NCI-H187 treated with DMSO at 0.1 percent for 48 hours (cell line): ENCODE measurements at regions not wholly inside any gene's neighbourhood (a gene's known extent, or its start where the extent isn't known, plus 50 kb on each side); places are given as distances from the start of the nearest gene placed in this dataset.
"Not testable (repeated sequence)": the region's sequence is repeated elsewhere in the genome, so short reads cannot be mapped to it uniquely, and the experiment has no call there.

Experiments
- DNase-seq: peaks from one replicate; lab custom pipeline; 2025; lab: John Stamatoyannopoulos, UW

DNA sequence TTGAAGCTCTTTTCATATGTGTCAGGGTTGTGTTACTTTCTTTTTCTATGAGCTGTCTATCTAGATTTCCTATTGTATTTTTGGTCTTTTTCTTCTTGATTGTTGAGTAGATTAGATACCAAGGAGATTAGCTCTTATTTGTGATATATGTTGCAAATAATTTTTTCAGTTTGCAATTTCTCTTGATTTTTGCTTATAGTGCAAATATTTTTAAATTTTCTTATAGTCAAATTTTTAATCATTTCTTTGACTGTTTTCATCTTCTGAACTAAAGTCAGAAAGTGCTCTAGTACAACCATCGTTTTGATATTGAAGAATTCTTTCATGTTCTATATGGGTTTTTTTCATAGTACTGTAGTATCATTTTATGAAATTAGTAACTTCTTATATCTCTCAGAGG, 193.7 kb downstream of the OSTF1 start:
- DNase-seq, result no peak

DNA sequence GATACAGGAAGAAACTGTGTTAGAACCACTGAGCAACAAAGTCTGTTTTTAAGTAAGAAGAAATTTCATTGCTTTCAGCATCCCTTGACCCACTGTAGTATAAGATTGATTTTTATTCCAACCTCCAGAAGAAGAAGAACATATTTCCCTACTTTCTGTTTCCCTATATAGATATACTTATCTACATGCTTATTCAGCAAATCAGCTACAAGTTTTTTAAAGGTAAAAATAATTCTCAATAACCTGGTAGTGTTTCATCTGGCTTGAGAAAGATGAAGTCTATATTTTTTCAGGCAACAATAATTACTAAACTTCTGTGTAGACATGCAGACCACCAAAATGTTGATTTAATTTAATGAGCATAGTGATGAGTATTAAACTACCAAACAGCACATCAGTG, 201.0 kb downstream of the OSTF1 start:
- no peak for DNase-seq

DNA sequence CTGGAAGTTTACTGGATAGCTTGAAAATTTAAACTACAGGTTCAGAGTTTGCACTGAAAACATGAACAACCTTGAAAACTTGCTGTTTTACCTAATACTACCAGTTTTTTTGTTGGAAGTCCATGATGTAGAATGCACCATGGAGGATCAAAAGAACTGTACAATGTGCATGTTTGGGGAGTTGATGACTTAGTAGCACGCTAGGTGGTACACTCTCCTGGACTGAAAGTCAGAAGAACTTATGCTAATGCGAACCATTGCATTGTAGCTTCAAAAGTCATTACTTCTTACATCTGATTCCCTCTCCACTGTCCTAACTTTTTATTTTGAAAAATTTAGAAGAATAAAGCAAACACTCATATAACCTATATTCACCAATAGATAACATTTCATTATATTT, 211.0 kb downstream of the OSTF1 start:
- DNase-seq, result no peak

DNA sequence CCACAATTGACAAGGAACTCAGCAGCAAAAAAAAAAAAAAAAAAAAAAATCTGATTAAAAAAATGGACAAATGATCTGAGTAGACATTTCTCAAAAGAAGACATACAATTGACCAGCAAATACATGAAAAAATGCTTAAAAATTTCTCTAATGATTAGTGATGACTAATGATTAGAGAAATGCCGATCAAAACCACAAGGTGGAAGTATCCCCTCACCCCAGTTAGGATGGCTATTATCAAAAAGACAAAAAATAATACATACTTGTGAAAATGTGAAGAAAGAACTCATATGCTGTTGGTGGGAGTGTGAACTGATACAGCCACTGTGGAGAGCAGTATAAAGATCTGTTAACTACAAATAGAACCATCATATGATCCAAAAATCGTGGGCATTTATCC, 245.3 kb downstream of the OSTF1 start:
- DNase-seq, result no peak

DNA sequence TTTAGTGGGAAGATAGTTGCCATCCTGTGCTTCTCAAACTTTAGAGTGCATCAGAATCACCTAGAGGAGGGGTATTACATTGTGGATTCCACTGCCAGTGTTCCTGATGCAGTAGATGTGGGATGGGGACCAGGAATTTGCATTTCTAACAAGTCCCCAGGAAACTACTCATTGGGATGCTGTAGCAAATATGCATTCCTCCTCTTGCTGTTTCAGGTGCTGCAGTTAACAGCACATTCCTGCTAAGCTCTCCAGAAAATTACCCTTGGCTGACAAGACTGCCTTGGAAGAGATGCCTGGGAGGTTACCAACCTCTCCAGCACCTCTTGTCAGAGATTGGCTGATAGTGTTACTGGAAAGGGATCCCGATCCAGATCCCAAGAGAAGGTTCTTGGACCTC, 270.5 kb downstream of the OSTF1 start:
- no peak for DNase-seq

DNA sequence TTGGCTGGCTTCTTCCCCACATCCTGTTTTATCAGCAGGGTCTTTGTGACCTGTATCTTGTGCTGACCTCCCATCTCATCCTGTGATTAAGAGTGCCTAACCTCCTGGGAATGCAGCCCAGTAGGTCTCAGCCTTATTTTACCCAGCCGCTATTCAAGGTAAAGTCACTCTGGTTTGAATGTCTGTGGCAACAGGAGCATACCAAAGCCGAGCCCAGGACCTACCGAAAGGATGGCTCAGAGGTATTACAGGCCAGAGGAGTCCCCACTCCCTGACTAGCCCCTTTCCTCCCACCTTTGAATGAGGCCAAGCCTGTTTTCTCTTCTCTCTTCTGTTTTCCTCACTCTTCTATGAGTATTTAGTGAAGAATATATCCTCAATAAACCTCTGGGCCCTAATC, 271.3 kb downstream of the OSTF1 start:
- DNase-seq, result no peak

DNA sequence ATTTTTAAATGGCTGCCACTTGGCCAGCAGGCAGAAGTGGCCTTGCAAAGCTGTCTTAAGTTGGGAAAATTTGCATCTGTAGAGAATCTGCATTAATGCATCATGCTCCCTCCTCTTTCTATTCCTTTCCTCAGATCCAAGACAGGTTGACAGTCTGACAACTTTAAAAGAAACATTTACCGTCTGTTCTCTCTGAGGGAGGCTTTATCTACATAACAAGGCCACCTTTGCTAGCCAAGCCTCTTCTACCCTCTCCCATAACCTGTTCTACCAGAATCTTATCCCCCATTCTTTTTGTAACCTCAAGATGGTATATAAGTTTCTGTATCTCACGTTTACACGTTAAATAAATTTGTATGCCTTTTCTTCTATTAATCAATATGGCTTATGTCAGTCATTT, 271.9 kb downstream of the OSTF1 start:
- no peak for DNase-seq

DNA sequence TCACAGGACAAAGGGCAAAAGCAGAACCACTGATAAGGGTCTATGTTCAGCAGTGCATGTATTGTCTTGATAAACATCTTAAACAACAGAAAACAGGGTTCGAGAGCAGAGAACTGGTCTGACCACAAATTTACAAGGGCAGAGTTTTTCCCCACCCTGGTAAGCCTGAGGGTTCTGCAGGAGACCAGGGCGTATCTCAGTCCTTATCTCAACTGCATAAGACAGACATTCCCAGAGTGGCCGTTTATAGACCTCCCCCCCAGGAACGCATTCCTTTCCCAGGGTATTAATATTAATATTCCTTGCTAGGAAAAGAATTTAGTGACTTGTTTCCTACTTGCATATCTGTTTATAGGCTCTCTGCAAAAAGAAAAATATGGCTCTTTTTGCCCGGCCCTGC, 274.1 kb downstream of the OSTF1 start:
- DNase-seq, result not testable (repeated sequence)

DNA sequence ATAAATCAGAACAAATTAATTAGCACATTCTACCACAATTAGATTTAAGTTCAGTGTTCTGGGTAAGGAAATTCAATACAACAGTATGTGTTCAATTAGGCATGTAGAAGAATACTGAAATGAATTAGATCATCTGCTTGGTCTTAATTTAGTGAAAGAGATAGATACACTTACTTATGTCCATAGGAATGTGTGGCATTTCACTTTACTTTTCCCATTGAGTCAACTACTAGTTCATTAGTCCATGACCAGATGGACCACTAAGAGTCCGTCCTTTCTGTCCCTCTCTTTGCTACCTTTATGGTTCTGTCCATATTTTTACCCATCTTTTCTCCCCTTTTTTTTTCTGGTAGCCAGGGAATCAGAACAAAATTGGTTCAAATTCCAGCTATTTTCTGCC, 276.9 kb downstream of the OSTF1 start:
- no peak for DNase-seq

DNA sequence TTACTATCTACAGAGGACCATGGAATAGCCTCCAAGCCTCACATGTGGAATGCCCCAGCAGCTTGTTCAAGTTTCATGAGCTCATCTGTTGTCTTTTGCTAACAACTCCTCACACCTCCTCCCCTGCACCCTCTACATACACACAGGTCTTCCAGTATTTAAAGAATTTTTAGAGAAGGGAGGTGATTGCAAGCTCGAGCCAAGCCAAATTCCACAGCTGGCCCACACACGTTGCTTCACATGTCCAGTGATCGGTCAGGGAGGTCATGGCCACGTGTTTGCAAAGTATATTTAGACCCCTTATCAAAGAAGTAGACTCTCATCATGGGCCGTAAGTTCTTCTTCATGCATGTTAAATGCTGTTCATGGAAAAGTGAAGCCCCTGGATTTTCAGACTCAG, 281.7 kb downstream of the OSTF1 start:
- no peak for DNase-seq

DNA sequence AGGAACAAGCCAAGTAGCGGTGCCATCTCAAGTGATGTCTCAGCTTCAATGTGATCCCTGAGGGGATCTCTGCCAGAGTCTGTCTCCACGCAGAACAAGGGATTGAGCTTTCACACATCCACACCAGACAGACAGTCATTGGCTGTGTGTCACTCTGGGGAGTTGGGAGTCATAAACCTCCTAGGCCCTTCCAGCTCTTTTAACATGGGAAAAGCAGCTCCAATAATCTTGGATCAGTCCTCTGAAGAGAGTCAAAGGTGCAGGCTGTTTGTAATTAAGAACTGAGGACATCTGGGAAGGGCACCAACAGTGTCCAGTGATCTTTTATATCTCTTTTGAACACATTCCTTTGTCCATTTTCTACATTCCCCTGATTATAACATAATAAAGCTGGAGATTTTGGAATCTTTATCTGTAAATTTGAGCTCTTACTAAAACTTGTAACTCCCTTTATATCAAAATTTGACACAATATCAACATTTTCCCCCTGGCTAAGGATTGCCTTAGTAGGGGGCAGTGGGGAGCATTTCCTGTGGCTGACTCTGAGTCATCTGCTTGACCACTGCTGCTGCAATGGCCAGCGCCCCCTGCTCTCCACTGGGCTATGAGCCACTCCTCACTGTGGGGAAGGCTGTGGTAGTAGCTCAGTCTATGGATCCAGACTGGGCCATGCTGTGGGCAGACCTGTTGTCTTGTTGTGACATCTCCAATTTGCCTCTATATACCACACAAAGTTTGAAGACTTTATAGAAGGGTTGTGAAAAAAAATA, 284.4 kb downstream of the OSTF1 start:
- no peak for DNase-seq

DNA sequence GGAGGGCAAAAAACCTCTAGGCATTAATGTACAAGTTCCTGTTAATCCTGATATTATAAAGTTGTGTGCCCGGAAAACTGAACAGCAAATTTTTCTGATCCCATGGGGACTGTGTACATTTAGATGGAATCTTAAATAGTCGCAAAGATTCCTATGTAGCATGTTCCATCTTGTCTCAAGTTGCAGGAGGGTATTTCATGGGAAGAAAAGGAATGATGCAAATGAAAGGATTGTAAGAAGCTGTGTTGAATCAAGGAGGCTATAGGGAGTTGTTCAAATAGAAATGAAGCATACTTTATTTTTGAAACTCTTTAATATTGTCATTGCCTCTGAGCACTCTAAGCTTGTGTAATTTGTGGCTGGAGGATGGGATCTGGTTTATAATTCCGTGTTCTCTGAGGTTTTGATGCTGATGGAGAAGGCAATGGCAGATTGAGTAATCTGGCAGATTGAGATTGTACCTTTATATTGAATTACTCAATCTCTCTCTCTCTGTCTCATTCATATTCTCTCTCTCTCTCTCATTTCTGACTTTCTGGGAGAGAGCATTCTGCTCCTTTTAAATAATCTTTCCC, 288.5 kb downstream of the OSTF1 start:
- DNase-seq, result no peak

DNA sequence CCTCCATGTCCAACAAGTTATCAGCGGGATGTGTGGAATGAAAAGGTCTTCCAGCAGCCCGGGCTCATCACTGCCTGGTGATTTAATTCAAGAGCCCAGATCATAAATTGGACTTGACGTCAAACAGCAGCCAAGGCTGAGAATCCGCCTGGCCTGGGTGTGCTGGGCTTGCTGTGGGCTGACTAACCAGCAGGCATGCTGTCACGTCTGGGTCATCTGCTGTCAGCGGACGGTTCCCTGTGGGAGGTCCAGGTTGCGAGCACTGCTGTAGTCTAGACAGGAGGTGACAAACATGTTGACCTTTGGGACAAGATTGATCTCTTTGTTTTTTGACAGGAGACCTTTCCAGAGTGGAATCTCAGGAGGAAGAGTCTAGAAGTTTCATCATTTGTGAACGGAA, 289.7 kb downstream of the OSTF1 start:
- DNase-seq, result no peak

DNA sequence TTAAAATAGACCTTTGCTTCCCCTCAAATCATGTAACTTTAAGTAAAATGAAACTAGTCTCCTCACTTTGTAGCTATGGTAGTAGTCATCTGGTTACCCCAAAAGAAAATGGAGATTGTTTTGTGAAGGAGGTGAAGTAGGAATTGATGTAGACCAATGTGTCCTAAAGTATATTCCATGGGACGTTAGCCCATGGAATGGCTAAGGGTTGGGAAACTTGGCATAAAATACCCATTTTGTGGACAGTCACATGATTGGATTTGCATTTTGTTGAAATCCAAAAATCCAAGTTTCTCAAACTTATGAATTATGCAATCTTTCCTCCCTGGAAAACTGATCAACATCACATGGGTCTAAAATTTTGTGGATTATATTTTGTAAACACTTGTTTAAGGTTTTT, 290.6 kb downstream of the OSTF1 start:
- DNase-seq, result no peak

DNA sequence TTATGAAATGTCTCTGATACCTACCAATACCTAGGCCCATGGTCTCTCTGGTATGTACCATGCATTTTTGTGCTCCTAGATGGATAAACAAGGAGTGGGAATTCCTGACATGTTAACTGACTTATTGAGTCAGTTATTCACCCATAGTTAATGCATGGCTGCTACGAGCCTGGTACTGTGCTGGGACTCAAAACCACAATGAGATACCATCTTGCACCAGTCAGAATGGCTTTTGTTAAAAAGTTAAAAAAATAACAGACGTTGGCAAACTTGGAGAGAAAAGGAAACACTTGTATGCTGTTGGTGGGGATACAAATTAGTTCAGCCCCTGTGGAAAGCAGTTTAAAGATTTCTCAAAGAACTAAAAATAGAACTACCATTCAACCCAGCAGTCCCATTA, 293.8 kb downstream of the OSTF1 start:
- no peak for DNase-seq

DNA sequence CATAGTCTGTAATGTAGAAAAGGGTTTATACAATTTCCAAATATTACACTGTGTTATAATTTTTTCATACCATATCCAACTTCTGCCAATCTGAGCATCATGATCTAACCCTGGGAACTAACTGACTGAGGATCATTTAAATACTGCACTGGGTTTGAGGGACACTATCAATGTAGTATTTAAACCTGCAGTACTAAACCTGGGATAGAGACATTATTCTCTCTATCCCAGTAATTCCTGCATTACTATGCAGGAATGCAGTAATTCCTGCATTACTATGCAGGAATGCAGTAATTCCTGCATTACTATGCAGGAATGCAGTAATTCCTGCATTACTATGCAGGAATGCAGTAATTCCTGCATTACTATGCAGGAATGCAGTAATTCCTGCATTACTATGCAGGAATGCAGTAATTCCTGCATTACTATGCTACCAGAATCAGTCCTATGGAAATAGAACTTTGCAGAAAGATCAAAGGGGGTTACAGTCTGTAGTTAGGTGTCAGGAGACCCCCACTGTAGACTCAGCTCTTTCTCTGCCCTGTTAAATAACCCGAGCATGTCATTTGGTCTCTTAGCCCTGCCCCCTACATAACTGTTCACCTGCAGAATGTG, 295.2 kb downstream of the OSTF1 start:
- DNase-seq, result not testable (repeated sequence)

DNA sequence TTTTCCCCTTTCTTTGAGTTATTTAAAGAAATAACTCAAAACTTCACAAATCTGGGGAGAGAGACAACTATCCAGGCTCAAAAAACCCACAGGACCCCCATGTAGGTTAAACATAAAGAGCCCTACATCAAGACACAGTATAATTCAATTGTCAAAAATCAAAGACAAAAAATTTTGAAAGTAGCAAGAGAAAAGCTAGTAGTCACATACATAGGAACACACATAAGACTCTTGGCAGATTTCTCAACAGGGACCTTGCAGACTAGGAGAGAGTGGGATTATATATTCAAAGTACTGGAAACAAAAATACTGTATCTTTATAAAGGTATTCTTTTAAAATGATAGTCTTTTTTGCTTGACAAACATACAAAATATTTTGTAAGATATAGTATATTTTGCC, 296.9 kb downstream of the OSTF1 start:
- no peak for DNase-seq

DNA sequence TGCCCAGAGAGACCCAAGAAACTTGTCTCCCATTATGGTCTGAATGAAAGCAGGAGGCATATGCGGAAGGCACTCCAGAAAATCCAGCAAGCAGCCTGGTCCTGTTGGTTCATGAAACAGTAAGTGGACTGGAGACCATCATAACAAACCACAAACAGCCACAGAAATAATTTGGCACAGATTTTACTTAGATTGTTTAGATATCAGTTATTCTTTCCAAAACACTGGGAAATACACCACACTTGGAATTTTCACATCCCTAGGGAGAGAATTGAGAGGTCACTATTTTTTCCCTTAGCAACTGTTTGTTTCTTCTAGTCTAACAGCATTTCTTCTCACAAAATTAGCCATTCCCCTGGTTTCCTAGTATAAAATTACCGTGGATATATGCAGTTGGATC, 300.8 kb downstream of the OSTF1 start:
- no peak for DNase-seq

DNA sequence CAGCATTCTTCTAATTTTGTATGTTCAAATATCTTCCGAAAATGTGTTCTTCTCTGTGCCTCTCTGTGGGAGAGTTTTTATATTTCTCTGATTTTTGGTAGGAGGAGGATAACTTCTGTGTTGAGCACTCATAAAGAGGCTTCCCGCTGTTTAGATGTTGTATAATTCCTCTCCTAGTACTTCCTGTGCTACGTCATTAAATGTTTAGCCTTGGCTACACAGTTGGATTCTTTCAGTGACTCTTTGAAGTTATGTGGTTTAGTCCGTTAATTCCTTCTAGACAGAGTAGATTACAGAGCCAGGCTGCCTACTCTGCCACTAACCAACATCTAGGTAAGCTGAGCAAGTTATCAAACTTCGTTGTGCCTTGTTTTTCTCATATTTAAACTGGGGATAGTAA, 302.6 kb downstream of the OSTF1 start:
- no peak for DNase-seq

DNA sequence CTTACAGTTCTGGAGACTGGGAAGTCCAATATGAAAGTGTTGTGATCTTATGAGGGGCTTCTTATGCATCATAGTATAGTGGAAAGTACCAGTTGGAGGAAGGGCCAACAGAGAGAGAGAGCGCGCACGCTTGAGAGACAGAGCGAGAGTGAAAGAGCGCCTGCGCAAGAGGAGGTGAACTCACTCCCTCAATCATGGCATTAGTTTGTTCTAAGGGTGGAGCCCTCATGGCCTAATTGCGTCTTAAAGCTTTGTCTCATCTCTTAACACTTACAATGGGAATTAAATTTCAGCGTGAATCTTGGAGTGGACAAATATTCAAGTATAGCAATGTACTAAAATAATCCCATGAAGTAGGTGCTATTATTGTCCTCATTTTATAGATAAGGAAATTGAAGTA, 303.2 kb downstream of the OSTF1 start:
- no peak for DNase-seq

DNA sequence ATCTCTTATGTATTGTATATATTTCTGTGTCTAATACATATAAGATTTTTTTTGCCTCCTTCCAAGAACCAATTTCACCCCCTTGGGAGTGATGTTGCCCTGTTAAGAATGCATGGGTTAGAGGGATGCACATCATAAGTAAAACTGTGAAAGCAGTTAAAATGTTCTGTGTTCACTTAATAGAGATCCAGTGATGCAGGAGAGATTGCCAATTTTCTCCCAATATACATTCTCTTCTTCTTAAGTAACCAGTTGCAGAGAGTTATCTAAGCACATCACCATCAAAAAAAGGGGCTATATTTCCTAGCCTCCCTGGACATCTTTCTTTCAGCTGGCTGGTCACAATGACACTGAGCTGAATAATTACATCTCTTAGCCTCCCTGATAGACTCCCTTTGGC, 307.0 kb downstream of the OSTF1 start:
- no peak for DNase-seq

DNA sequence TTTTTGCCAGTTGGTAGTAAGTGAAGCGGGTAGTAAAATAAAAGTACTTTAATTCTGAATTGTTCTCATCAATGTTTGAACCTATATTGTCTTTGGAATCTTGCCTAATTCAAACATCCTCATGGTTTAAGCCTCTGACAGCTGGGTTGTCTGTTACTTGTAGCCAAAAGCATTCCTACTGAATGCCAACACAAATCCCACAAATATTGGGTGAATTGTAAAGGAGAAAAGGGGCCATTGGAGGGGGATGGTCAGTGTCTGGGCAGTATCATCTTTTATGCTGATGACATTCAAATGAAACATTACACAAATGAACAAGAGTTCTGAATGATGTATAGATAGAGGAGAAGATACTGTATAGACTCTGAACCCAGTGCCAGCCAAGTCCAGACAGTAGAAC, 309.5 kb downstream of the OSTF1 start:
- DNase-seq, result no peak

DNA sequence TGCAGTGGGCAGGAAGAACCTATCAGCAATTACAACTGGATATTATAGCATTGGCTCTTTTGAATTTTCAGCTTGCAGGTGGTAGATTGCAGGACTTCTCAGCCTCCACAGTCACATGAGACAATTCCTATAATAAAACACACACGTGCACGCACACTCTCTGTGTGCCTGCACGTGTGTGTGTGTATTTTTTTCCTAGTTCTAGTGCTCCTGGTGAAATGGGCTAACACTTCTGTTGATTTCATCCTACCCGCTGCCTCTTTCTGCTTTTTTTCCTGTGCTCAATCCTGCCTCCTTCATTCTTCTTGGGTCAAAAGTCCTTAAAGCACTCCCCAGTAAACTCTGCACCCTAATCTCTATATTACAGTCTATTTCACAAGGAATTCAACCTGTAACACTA, 320.1 kb downstream of the OSTF1 start:
- DNase-seq, result no peak

DNA sequence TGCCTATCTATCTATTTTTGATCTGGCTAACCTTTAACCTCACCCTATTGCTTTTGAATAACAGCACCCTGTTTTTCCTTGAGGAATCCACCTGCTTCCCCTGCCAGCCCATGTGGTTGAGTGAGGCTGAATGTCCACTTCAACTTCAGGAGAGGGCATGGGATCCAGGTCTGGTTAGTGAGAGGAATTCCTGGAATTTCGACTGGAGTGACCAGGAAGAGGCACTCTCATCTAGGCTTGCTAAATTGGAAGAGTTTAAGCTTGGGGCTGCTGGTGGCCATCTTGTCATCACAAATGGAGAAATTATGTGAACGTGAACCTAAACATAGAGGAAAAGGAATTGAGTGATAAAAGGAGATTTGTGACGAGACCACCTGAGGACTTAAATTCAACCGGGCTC, 322.1 kb downstream of the OSTF1 start:
- no peak for DNase-seq
